B cell (primary cell): ENCODE measurements at regions not wholly inside any gene's neighbourhood (a gene's known extent, or its start where the extent isn't known, plus 50 kb on each side); places are given as distances from the start of the nearest gene placed in this dataset.

Experiments used
- EZH2 ChIP-seq: IDR thresholded peaks from 2 replicates; pipeline ENCODE4 v1.6.1; 2012; ENCODE audit warnings: borderline replicate concordance, low read depth, mild to moderate bottlenecking, moderate library complexity, low read length; ENCODE audit not compliant: insufficient read depth, poor library complexity, severe bottlenecking
- TF ChIP-seq, protein P1 (sequence below): fragments of 200-600 bp; IDR thresholded peaks from one replicate; pipeline ENCODE4 v1.8.0; 2022; ENCODE audit warnings: antibody characterized with exemption, mild to moderate bottlenecking

GRCh38 chr4:77493829-77494551, 111.6 kb upstream of the CXCL13 start:
- TF ChIP-seq, protein P1, sequence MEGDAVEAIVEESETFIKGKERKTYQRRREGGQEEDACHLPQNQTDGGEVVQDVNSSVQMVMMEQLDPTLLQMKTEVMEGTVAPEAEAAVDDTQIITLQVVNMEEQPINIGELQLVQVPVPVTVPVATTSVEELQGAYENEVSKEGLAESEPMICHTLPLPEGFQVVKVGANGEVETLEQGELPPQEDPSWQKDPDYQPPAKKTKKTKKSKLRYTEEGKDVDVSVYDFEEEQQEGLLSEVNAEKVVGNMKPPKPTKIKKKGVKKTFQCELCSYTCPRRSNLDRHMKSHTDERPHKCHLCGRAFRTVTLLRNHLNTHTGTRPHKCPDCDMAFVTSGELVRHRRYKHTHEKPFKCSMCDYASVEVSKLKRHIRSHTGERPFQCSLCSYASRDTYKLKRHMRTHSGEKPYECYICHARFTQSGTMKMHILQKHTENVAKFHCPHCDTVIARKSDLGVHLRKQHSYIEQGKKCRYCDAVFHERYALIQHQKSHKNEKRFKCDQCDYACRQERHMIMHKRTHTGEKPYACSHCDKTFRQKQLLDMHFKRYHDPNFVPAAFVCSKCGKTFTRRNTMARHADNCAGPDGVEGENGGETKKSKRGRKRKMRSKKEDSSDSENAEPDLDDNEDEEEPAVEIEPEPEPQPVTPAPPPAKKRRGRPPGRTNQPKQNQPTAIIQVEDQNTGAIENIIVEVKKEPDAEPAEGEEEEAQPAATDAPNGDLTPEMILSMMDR = no peak
- TF ChIP-seq EZH2 = no peak
